Hematopoietic multipotent progenitor cell treated with erythropoietin and hydrocortisone succinate and interleukin-3 and kit ligand, for 15 days (in vitro differentiated cells): ENCODE measurements at regions not wholly inside any gene's neighbourhood (a gene's known extent, or its start where the extent isn't known, plus 50 kb on each side); places are given as distances from the start of the nearest gene placed in this dataset.

Experiments
- DNase-seq: peaks from one replicate; pipeline ENCODE4 v3.0.0-alpha.2; 2015; ENCODE audit warnings: low spot score

- no peak for DNase-seq
These were observed 55.6 kb upstream of the MKLN1 start for GRCh38 chr7:131272086-131272485.

DNA sequence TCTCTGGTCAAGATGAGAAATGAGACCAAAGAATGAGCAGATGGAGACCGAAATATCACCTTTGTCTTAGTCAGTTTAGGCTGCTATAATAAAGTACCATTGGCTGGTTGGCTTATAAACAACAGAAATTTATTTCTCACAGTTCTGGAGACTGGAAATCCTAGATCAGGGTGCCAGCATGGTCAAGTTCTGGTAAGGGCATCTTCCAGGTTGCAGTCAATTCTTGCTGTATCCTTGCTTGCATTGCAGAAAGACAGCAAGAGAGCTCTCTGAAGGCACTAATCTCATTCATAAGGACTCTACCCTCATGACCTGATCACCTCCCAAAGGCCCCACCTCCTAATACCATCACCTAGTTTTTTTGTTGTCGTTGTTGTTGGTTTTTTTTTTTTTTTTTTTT lies 52.7 kb upstream of the MKLN1 start:
- DNase-seq: no peak

- no peak for DNase-seq
These were observed 51.5 kb upstream of the MKLN1 start for GRCh38 chr7:131276190-131276589.

DNA sequence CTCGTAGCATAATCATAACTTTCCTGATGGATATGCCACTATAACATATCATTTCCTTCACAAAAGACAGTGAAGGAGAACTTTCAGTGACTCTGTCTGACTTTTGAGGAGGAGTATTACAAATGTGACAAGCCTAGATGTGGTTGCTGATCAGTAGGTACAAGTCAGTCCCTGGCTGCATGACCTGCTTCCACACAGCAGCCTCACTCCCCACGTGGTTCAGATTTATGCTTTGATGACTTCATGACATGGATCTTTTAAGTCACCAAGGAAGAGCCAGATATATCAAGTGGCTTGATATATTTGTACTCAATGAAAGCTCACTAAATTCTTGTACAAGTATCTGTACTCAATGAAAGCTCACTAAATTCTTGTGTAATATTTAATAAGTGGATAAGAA lies 50.9 kb upstream of the MKLN1 start:
- no peak for DNase-seq
